Endothelial cell of umbilical vein (primary cell): ENCODE measurements at regions not wholly inside any gene's neighbourhood (a gene's known extent, or its start where the extent isn't known, plus 50 kb on each side); places are given as distances from the start of the nearest gene placed in this dataset.

Experiments
- BruUV-seq: library from RNA; stranded (reverse); fragments of 400-500 nt; replicated peaks from 2 replicates; lab custom pipeline; 2021; lab: Mats Ljungman, UMichigan
- CTCF ChIA-PET: fragments of 300-600, 350-600 bp; sonication (Branson Sonifier 250); formaldehyde crosslinking; loops from one replicate; lab custom pipeline; 2021; ENCODE audit warnings: antibody characterized with exemption, inconsistent platforms; lab: Charles Lee
- POLR2A ChIA-PET: fragments of 300-600, 350-600 bp; sonication (Branson Sonifier 250); formaldehyde crosslinking; loops from one replicate; lab custom pipeline; 2021; ENCODE audit warnings: antibody characterized with exemption, inconsistent platforms; lab: Charles Lee
- DNase-seq: peaks from one replicate; pipeline ENCODE4 v3.0.0-alpha.2; 2011; ENCODE audit warnings: low read depth, low spot score
- FAIRE-seq: peaks from 2 replicates; lab custom pipeline; 2011; peaks lifted over from hg19 to GRCh38; lab: Jason Lieb, UNC
- H2AFZ ChIP-seq: 2 replicates; pipeline ENCODE4 v1.6.0; 2012; ENCODE audit warnings: low read depth, low read length, control low read depth, inconsistent platforms
- H3K27ac ChIP-seq: 2 replicates; pipeline ENCODE4 v1.5.1; 2011; ENCODE audit warnings: low read depth, mild to moderate bottlenecking, control low read depth, low read length, moderate library complexity; ENCODE audit not compliant: insufficient read depth
- H3K27me3 ChIP-seq, 2 experiments: 2 replicates each; pipeline versions ENCODE4 v1.6.0 to v1.6.1; 2011; ENCODE audit warnings: low read length in 2 of 2, mixed read lengths in 1 of 2; ENCODE audit not compliant: control insufficient read depth in 2 of 2, insufficient read depth in 2 of 2
- H3K36me3 ChIP-seq, 2 experiments: 2 replicates in 1 of 2; 3 replicates in 1 of 2; pipeline ENCODE4 v1.5.1; 2011; ENCODE audit warnings: low read length in 2 of 2, mild to moderate bottlenecking in 1 of 2, moderate library complexity in 1 of 2; ENCODE audit not compliant: control insufficient read depth in 2 of 2, insufficient read depth in 2 of 2; ENCODE audit errors: extremely low read depth in 1 of 2
- H3K4me1 ChIP-seq: 3 replicates; pipeline ENCODE4 v1.5.1; 2011; ENCODE audit warnings: mild to moderate bottlenecking, low read length; ENCODE audit not compliant: control insufficient read depth, insufficient read depth; ENCODE audit errors: extremely low read depth
- H3K4me2 ChIP-seq: 2 replicates; pipeline ENCODE4 v1.6.1; 2011; ENCODE audit warnings: low read length, control low read depth, mixed read lengths; ENCODE audit not compliant: insufficient read depth
- H3K4me3 ChIP-seq, 3 experiments: fragments of 200-600 bp in 1 of 3; sonication (generic), shearing (Covaris generic) in 1 of 3; replicated peaks in 1 of 3; 2 replicates each; pipeline ENCODE4 v1.5.1; 2011 to 2016; ENCODE audit warnings: control low read depth in 3 of 3, low read length in 3 of 3, mild to moderate bottlenecking in 2 of 3, inconsistent platforms in 1 of 3, low read depth in 1 of 3, moderate library complexity in 1 of 3; ENCODE audit not compliant: insufficient read depth in 1 of 3
- H3K79me2 ChIP-seq: 2 replicates; pipeline ENCODE4 v1.6.0; 2012; ENCODE audit warnings: low read length, inconsistent platforms; ENCODE audit not compliant: control insufficient read depth, insufficient read depth
- H3K9ac ChIP-seq: replicated peaks from 2 replicates; pipeline ENCODE3; 2011; ENCODE audit warnings: low read length, control low read depth; ENCODE audit not compliant: insufficient read depth; ENCODE audit errors: extremely low read depth
- H3K9me1 ChIP-seq: replicated peaks from 3 replicates; pipeline ENCODE4 v1.6.0; 2011; ENCODE audit warnings: mild to moderate bottlenecking, low read length; ENCODE audit not compliant: control insufficient read depth, insufficient read depth; ENCODE audit errors: extremely low read depth
- H3K9me3 ChIP-seq: replicated peaks from 2 replicates; pipeline ENCODE4 v1.5.1; 2012; ENCODE audit warnings: low read length, inconsistent platforms; ENCODE audit not compliant: control insufficient read depth, insufficient read depth
- H4K20me1 ChIP-seq: replicated peaks from 2 replicates; pipeline ENCODE3; 2011; ENCODE audit warnings: mild to moderate bottlenecking, low read length; ENCODE audit not compliant: control insufficient read depth, insufficient read depth; ENCODE audit errors: extremely low read depth
- EZH2 ChIP-seq: IDR thresholded peaks from 2 replicates; pipeline ENCODE4 v1.6.1; 2012; ENCODE audit warnings: borderline replicate concordance, low read depth, mild to moderate bottlenecking, moderate library complexity, low read length, inconsistent platforms; ENCODE audit not compliant: severe bottlenecking
- FOS ChIP-seq: IDR thresholded peaks from 2 replicates; pipeline ENCODE4 v1.6.1; 2011; ENCODE audit warnings: mild to moderate bottlenecking, low read length, moderate library complexity, borderline replicate concordance; ENCODE audit not compliant: insufficient read depth
- GATA2 ChIP-seq: IDR thresholded peaks from 2 replicates; pipeline ENCODE4 v1.7.0; 2011; ENCODE audit warnings: low read depth, mild to moderate bottlenecking, moderate library complexity, mixed read lengths, low read length; ENCODE audit not compliant: insufficient read length, insufficient read depth
- JUN ChIP-seq: IDR thresholded peaks from 2 replicates; pipeline ENCODE4 v1.6.1; 2011; ENCODE audit warnings: borderline replicate concordance, low read depth; ENCODE audit not compliant: insufficient read length, insufficient read depth
- MYC ChIP-seq: IDR thresholded peaks from one replicate; pipeline ENCODE4 v1.6.1; 2011; ENCODE audit warnings: mild to moderate bottlenecking, low read depth, low read length
- POLR2A ChIP-seq: IDR thresholded peaks from 2 replicates; pipeline ENCODE4 v1.6.1; 2012; ENCODE audit warnings: low read depth, mild to moderate bottlenecking, control low read depth, low read length
- POLR2AphosphoS5 ChIP-seq: IDR thresholded peaks from 2 replicates; pipeline ENCODE4 v1.6.1; 2012; ENCODE audit warnings: low read depth, mild to moderate bottlenecking, control low read depth, low read length, moderate library complexity; ENCODE audit not compliant: insufficient read depth
- dilution Hi-C: fragments of 300-500 bp; cut with MboI; formaldehyde crosslinking; loops from one replicate; pipeline ENCODE4 v1.15.0; 2019; ENCODE audit warnings: low sequenced_read_pairs; ENCODE audit not compliant: extremely low pct_ligation_motif_present
- intact Hi-C: fragments of 100-400 bp; cut with micrococcal nuclease; formaldehyde crosslinking; loops from one replicate; pipeline ENCODE4 v1.10.0; 2022
- TF ChIP-seq, protein P1 (sequence below), 2 donors: IDR thresholded peaks; 1 replicate in 1 of 2; 2 replicates in 1 of 2; pipeline ENCODE4 v1.5.1; 2011; ENCODE audit warnings: low read length in 2 of 2, mild to moderate bottlenecking in 2 of 2, moderate library complexity in 2 of 2, control low read depth in 1 of 2, inconsistent platforms in 1 of 2, low read depth in 1 of 2; ENCODE audit not compliant: insufficient read depth in 1 of 2; ENCODE audit errors: extremely low read depth in 1 of 2
- TF ChIP-seq, protein P2 (sequence below): IDR thresholded peaks from 2 replicates; pipeline ENCODE4 v1.6.1; 2011; ENCODE audit not compliant: insufficient read depth, insufficient read length

DNA sequence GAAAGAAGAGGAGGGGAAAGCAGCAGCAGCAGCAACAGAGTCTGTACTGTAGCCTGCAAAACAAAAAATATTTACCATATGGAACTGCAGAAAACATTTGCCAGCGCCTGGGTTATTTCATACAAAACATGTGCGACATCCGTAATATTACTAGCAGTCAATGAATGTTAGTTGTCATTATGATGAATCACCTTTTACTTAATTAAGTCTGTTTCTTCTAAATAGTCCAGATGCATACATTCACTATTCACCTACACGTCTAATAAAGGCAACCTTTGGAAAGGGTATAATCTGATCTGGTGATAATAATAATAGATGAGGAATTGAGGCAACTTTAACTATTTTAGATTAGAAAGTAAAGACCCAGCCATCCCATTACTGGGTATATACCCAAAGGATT lies 426.3 kb upstream of the ST6GAL2 start:
- no peak overlapping the region for H3K27ac ChIP-seq
- H3K4me1 ChIP-seq = no peaks in the 10 kb centered on the region
- ChIA-PET POLR2A (no interaction called here), CTCF (no interaction called here)
- H3K79me2 ChIP-seq = no peaks in the 10 kb centered on the region
- BruUV-seq = no TSS peak
- FAIRE-seq = no peak
- H3K9me3 ChIP-seq = peaks cover 2% of the 10 kb centered on the region
- H3K4me2 ChIP-seq = no peak overlapping the region
- no peaks in the 10 kb centered on the region for H3K9me1 ChIP-seq
- H3K9ac ChIP-seq = no peak overlapping the region
- no peaks in the 10 kb centered on the region for H4K20me1 ChIP-seq
- H3K36me3 ChIP-seq = no peaks in the 10 kb centered on the region
- TF ChIP-seq FOS = no peak
- TF ChIP-seq, protein P1, sequence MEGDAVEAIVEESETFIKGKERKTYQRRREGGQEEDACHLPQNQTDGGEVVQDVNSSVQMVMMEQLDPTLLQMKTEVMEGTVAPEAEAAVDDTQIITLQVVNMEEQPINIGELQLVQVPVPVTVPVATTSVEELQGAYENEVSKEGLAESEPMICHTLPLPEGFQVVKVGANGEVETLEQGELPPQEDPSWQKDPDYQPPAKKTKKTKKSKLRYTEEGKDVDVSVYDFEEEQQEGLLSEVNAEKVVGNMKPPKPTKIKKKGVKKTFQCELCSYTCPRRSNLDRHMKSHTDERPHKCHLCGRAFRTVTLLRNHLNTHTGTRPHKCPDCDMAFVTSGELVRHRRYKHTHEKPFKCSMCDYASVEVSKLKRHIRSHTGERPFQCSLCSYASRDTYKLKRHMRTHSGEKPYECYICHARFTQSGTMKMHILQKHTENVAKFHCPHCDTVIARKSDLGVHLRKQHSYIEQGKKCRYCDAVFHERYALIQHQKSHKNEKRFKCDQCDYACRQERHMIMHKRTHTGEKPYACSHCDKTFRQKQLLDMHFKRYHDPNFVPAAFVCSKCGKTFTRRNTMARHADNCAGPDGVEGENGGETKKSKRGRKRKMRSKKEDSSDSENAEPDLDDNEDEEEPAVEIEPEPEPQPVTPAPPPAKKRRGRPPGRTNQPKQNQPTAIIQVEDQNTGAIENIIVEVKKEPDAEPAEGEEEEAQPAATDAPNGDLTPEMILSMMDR (IDR thresholded peaks at IDR 0.05; ENCODE audit: extremely low read depth in 1 of 2, insufficient read depth in 1 of 2, low read depth in 1 of 2, low read length in 2 of 2) = no peak
- no peak for TF ChIP-seq POLR2AphosphoS5
- TF ChIP-seq, protein P2, sequence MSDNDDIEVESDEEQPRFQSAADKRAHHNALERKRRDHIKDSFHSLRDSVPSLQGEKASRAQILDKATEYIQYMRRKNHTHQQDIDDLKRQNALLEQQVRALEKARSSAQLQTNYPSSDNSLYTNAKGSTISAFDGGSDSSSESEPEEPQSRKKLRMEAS = no peak
- no peak for TF ChIP-seq EZH2
- TF ChIP-seq POLR2A = no peak
- H3K27me3 ChIP-seq = no peaks in the 10 kb centered on the region
- H3K4me3 ChIP-seq = no peak overlapping the region
- intact Hi-C loops (no loop called here), dilution Hi-C loops (no loop called here)
- DNase-seq = no peak
- H2AFZ ChIP-seq = no peak overlapping the region

DNA sequence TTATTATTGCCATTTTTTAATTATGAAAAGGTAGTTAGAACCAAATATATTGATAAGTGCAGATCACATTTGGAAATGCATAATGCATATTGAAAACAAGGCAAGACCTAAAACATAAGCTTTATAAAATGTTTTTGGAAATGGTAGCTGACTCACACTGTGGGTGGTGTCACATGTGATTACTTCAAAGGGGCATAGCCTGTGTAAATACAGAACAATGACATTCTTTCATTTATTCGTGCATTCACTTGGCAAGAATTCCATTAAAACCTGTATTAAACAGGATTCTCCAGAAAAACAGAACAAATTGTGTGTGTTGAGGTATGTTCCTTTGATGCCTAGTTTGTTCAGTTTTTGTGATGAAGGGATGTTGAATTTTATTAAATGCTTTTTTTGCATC lies 427.3 kb upstream of the ST6GAL2 start:
- ChIA-PET POLR2A (no interaction called here), CTCF (no interaction called here)
- Histone ChIP-seq H3K36me3 (no peaks in the 10 kb centered on the region), H3K9ac (no peak overlapping the region), H3K27me3 (no peaks in the 10 kb centered on the region), H3K27ac (no peak overlapping the region), H3K4me2 (no peak overlapping the region), H2AFZ (no peak overlapping the region), H3K79me2 (no peaks in the 10 kb centered on the region), H3K9me1 (no peaks in the 10 kb centered on the region), H3K4me1 (no peaks in the 10 kb centered on the region), H3K4me3 (no peak overlapping the region), H4K20me1 (no peaks in the 10 kb centered on the region), H3K9me3 (peaks cover 2% of the 10 kb centered on the region)
- FAIRE-seq = no peak
- no TSS peak for BruUV-seq
- TF ChIP-seq GATA2 (no peak), POLR2AphosphoS5 (no peak), MYC (no peak), FOS (no peak), POLR2A (no peak), EZH2 (no peak), JUN (no peak)
- TF ChIP-seq, protein P1 (IDR thresholded peaks at IDR 0.05; ENCODE audit: extremely low read depth in 1 of 2, insufficient read depth in 1 of 2, low read depth in 1 of 2, low read length in 2 of 2) = no peak
- TF ChIP-seq, protein P2 = no peak
- no peak for DNase-seq
- intact Hi-C loops (no loop called here), dilution Hi-C loops (no loop called here)
